D341Med (cell line): ENCODE measurements at regions not wholly inside any gene's neighbourhood (a gene's known extent, or its start where the extent isn't known, plus 50 kb on each side); places are given as distances from the start of the nearest gene placed in this dataset.
A peak's percentile ranks its signal among the peaks of the same experiment; 100 is the strongest.
"Not testable (repeated sequence)": the region's sequence is repeated elsewhere in the genome, so short reads cannot be mapped to it uniquely, and the experiment has no call there.

ENCODE experiments used
- DNase-seq: peaks from one replicate; pipeline ENCODE4 v3.0.0; 2012; ENCODE audit warnings: low spot score

- no peak for DNase-seq
These were observed 739.4 kb upstream of the CHAC2 start for GRCh38 chr2:53028225-53028624.

GRCh38 chr2:53022248-53022647 lies 745.4 kb upstream of the CHAC2 start:
- not testable (repeated sequence) for DNase-seq

- DNase-seq: no peak
These were observed 745.8 kb upstream of the CHAC2 start for GRCh38 chr2:53021828-53022227.

GRCh38 chr2:53021292-53021691 lies 746.3 kb upstream of the CHAC2 start:
- no peak for DNase-seq

GRCh38 chr2:53018825-53019425 lies 748.7 kb upstream of the CHAC2 start:
- no peak for DNase-seq

- DNase-seq: no peak
These were observed 760.6 kb upstream of the CHAC2 start for GRCh38 chr2:53006980-53007379.

GRCh38 chr2:53004413-53004812 lies 763.2 kb upstream of the CHAC2 start:
- no peak for DNase-seq

GRCh38 chr2:52995424-52995823 lies 772.2 kb upstream of the CHAC2 start:
- no peak for DNase-seq

GRCh38 chr2:52976143-52976949 lies 791.3 kb upstream of the CHAC2 start:
- peak; percentile 43 for DNase-seq

- DNase-seq: no peak
These were observed 793.5 kb upstream of the CHAC2 start for GRCh38 chr2:52974127-52974526.

GRCh38 chr2:52970642-52971041 lies 797.0 kb upstream of the CHAC2 start:
- DNase-seq: no peak

- DNase-seq: no peak
These were observed 799.6 kb upstream of the CHAC2 start for GRCh38 chr2:52968043-52968442.

GRCh38 chr2:52964916-52965530 lies 802.6 kb upstream of the CHAC2 start:
- no peak for DNase-seq

GRCh38 chr2:52961403-52961802 lies 806.2 kb upstream of the CHAC2 start:
- DNase-seq: no peak

- DNase-seq: no peak
These were observed 806.7 kb upstream of the CHAC2 start for GRCh38 chr2:52960881-52961280.

GRCh38 chr2:52959801-52960200 lies 807.8 kb upstream of the CHAC2 start:
- no peak for DNase-seq

- no peak for DNase-seq
These were observed 810.8 kb upstream of the CHAC2 start for GRCh38 chr2:52956766-52957165.

GRCh38 chr2:52956118-52956517 lies 811.5 kb upstream of the CHAC2 start:
- no peak for DNase-seq

GRCh38 chr2:52955079-52955478 lies 812.5 kb upstream of the CHAC2 start:
- DNase-seq: no peak

GRCh38 chr2:52940101-52940500 lies 827.5 kb upstream of the CHAC2 start:
- no peak for DNase-seq

GRCh38 chr2:52939250-52939649 lies 828.4 kb upstream of the CHAC2 start:
- DNase-seq: no peak

GRCh38 chr2:52936029-52936428 lies 831.6 kb upstream of the CHAC2 start:
- no peak for DNase-seq

- DNase-seq: no peak
These were observed 832.5 kb upstream of the CHAC2 start for GRCh38 chr2:52934920-52935640.
